Stimulated activated CD4-positive, alpha-beta T cell treated with anti-CD3 and anti-CD28 coated beads, Interleukin-1b, Interleukin-23, amount 100 ng/mL, for 48 hours (primary cell): ENCODE measurements at regions not wholly inside any gene's neighbourhood (a gene's known extent, or its start where the extent isn't known, plus 50 kb on each side); places are given as distances from the start of the nearest gene placed in this dataset.

ENCODE experiments used
- DNase-seq: peaks from one replicate; pipeline ENCODE4 v3.0.0-alpha.2; 2020

DNA sequence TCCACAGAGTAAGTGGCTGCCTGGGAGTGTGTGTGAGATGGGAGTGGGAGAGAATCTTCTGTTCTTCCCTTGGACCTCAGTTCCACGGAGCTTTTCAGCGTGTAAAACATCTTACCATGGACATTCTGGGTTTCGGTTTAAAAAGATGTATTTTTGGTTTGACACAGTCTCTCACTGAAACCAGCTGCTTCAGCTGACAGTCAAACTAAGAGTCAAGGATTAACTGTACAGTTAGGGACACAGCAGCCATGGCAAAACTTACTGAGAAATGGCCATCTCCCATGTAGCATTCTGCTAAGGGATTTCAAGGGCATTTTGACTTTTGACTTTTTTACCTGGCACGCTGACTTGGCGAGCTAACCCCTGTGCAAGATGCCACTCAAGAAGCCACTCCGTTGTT is 93.8 kb upstream of the IL12B start:
- DNase-seq = no peak

DNA sequence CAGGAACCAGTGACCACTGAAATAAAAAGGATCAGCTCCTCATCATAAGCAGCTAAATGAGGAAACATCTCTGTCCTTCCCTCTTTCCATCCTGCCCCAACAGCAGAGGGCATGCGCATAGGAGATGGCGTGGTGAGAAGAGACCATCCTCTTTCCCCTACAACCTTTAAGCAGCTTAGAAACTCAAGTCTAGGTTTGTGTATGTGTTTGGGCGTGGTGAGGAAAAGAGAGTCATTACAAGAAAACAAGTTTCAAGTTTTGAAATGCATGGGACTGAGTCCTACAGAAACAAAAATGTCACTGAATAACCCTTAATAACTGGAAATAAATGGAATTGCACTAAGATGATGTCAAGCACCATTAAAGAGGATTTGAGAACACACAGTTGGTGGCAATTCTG is 96.4 kb upstream of the IL12B start:
- no peak for DNase-seq

DNA sequence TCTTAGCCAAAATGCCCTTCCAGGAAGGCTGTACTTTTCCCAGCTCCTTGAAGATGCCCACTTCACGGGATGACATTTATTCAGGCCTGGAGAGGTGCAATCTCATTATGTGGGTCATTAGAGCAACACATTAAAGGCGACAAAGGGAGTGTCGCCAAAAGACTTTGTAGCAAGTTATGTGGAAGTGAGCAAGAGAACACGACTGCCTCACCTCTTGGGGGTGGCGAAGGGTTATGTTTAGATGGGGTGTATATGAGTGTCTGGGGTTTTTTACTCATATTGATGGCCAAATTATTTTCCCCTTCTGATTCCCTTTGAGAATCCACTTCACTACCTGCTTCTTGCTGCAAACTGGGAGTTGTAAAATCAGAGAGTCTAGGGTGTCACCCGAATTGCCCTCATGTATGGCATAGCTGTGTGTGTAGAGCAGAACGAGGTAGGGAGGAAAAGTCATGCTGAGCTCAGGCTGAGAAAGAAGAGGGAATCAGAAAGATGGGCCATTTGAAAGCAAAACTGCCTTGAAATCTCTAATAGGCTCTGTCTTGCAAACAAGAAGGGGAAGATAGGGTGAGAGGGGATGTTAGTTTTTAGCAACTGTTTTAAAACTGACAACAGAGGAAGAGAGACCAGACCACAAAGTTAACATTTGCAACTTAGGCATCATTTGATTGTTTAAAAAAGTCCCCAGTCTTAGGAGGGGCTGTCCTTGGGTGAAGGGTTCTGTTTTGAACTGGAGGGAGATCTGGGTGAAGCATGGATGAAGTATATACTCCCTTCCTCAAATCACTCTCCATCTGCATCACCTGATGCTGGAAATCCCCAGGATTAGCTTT is 97.1 kb upstream of the IL12B start:
- DNase-seq = no peak

DNA sequence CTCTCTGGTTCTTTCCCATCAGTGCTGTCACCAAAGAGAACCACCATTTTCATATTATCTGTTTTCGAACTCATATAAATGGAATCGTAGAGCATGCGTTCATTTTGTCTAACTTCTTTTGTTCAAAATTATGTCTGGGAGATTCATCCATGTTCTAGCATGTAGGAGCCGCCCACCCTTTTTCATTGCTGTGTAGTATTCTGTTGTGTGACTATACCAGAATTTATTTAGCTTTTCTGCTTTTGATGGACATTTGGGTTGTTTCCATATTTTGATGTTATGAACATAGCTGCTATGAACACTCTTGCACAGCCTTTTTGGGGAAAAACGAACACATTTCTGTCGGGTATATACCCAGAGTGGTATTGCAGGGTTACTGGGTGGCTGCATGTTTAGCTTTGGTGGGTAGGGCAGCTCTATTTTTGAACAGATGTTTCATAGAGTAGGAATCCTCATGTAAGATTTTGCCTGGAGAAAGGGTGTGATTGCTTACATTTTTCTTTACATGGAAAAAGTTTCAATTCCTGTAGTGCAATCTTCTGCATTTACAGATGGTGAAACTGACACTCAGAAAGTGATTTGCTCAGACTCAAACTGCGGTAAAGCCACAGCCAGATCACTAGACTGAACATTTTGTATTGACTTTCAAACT is 100.2 kb upstream of the IL12B start:
- DNase-seq = no peak

DNA sequence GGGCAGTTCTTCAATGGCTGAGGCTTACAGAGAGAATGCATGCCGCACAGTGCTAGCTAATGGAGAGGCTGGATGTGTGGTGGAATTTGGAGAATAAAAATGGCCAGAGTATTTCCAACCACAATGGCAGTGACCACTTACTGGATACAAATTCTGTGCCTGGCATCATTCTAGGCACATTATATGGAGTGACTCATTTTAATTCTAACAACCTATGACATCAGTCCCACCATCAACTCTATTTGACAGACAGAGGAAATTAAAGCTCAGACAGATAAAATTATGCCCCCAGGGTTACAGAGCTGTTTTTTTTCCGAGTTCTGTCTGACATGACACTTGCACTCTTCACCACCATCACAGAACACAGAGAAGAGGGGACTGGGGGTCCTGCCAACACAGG is 105.6 kb upstream of the IL12B start:
- no peak for DNase-seq

DNA sequence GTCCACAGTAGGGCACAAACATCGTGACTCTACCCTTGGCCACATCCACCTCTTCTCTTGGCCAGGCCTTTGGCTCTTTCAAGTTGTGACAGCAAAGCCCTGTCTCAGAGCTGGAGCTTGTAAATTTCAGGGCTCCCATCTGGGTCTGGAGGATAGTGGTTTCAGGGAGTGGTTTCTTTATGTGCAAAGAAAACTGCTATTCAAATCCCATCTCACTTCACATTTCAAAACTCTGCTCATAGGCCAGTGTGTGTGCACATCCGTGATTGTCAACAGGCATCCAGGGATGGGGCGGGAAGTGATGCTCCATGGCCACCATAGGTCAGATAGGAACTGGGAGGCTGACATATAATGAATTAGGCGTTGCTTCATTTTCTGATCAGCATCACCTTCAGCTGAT is 107.8 kb upstream of the IL12B start:
- DNase-seq = no peak

DNA sequence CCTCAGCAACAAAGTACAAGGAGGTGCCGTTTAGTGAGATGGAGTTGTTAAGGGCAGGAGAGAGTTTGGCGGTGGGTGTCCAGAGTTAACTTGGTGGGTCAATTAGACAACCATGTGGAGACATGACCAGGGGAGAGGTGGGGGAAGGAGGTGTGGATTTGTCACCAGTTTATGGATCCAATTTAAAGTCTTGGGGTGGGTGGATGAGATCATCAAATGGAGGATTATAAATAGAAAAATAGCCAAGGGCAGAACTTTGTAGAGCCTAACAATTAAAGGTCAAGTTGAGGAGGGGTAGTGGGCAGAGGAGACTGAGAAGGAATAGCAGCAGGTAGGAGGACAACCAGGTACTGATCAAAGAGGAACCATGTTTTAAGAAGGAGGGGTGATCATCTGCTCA is 108.7 kb upstream of the IL12B start:
- no peak for DNase-seq

DNA sequence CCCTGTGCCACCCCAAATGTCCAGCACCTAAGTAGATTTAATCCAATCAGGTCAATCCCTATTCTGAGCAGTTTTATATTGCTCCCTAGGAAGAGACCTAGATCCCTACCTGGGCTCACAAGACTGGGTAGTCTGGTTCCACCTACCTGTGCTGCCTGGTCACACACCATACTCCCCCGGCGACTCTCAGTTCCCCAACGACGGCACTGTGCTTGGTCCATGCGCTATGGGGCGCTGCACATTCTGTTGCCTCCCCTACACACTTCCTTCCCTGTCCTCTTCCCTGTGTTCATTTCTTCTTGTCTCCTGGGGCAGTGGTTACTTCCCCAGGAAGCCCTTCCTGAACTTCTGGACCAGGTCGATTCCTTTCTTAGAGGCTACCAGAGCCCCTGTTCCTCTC is 109.9 kb upstream of the IL12B start:
- no peak for DNase-seq

DNA sequence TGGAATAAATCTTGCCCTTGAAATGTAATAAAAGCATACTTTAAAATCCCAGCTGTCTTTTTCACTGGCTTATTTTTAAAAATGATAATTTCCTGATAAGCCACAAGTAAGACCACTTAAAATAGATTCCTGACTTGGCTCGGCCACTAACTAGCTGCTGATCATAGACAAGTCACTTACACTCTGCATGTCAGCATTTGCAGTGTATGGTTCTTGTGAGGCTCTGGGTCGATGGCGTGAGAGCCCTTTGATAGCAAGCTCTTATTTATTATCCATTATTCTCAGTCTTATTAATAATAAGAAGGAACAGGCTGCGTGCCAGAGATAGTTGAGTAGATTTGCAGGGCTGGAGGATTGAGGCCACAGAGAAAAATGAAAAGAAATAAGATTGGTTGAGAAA is 110.7 kb upstream of the IL12B start:
- no peak for DNase-seq

DNA sequence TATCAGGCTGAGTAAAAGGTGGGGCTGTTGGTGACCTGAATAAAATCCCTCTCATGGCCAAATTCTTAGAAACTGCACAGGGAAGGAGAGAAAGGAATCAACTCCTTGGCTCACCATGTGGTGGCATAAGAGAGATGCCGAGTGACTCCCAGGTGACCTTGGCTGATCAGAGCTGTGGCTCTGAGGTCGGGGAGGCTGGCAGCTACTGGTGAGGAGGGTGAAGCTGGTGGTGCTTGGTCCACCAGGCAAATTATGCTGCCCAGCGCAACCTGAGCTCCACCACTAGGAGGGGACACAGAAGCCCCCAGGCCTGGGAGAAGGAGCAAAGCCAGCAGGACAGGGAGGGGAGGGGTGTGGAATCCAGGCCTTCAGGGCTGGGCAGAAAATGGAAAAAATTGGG is 111.2 kb upstream of the IL12B start:
- no peak for DNase-seq

DNA sequence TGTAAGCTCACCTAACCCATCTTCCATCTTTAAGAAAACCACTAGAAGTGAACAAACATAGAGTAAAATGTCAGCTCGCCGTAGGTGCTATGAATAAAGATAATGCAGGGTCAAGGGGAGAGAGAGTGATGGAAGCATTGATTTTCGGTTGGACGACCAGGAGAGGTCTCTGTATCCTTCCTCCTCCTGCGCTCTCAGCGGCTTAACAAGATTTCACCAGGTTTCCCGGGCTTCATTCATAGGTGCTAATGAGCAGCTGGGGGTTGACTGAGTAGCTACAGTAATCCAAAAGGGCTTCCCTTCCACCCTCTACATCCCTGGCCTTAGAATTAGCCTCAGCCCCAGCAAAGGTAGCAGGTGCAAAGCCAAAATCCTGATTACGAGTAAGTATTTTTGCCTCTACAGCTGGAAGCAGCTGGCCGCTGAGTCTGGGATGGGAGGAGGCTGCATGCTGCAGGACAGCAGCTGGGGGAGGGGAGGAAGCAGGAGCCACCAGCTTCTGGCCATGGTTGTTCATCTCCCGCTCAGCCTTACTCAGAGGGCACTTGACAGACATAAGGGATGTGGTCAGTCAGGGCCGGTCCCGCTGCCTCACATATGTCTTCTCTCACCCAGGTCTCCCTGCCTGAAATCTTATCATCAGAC is 112.0 kb upstream of the IL12B start:
- no peak for DNase-seq

DNA sequence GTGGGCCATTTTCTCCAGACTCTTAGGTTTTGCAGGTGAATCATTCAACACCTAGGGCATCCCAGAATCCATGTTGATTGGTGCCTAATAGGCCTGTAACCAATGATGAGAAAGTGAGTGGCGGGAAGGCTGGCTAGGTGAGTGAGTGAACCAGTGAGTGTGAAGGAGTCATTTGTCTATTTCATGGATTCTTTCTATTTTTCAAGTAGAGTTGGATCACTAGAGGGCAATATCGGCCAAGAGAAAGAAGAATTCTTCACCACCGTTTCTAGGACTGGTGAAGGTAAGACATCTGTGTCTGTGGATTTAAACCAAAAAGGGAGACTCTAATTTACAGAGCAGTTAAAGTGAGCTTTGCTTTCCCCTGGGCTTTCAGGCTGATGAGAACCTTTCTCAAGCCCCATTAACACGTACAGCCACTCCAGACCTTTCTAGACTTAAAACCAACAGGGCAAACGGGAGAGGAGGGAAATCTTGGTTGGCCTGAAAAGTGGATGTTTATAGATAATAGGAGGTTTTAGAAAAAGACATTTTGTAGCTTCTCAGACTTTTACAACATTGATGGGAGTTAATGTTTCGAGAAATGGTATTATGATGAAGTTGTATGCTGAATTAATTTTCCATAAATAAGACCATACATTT is 114.3 kb upstream of the IL12B start:
- no peak for DNase-seq

DNA sequence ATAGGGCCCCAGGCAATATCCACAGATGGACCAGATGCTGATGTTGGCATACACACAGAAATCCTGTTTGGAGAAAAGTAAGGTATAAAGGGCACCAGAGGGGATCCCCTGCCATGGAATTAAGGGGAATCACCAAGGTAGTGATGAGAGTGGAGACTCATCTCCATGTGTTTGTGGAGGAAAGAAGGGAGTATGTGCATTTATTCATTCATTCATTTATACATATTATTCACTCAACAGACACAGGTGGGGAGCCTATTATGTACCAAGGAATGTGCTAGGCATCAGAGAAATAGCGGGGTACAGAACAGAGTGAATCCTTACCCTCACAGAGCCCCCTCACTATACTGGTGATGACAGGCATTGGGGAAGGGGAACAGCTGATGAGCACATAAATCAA is 116.8 kb upstream of the IL12B start:
- DNase-seq = no peak

DNA sequence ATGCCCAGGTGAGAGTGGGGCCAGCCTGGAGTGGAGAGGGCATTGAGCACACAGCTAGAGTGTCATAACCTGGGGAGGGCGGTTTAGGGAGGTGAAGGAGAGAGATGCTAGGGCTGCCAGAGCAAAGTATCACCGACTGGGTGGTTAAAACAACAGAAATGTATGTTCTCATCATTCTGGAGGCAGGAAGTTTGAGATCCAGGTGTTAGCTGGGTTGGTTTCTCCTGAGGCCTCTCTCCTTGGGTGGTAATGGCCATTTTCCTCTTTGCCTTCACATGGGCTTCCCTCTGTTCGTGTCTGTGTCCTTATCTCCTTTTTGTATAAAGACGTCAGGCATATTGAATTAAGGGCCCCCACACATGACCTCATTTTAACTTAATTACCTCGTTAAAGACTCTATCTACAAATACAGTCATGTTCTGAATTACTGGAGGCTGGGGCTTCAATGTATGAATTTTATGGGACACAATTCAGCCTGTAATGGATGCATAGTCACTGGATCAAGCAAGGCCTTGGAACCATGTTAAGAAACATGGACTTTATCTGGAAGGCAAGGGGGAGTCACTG is 118.6 kb upstream of the IL12B start:
- no peak for DNase-seq

DNA sequence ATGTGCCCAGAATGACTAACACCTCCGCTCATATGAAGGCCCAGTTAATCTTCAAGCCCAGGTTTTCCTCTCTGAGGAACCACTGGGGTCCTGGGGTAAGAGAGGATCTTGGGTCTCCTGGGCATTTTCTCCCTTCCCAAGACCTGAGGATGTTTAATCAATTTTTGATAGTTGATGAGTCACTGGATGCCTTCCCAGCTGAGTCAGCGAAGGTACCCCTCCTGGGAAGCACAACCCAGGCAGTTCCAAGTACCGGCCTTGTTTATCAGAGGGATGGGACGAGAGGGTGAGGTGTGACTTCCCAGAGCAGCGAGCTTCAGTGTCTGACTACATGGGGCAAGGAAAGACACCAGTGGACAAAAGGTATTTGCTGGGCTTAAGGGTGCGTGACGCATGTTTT is 119.6 kb upstream of the IL12B start:
- no peak for DNase-seq

DNA sequence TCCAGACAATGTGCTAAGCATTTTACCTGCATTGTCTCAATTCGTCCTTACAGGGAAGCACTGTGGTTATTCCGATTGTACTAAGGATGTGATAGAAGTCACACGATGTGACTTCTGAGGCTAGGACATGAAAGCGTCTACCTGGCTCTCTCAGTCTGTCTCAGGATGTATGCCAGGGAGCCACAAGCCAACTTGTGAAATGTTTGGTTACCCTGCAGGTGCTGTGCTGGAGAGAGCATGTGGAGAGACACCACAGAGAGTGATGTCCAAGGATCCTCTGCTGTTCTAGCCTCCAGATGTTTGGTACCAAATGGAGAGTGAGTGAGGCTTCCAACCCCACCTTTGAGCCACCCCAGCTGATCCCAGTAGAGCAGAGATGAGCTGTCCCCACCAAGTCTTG is 120.1 kb upstream of the IL12B start:
- no peak for DNase-seq

DNA sequence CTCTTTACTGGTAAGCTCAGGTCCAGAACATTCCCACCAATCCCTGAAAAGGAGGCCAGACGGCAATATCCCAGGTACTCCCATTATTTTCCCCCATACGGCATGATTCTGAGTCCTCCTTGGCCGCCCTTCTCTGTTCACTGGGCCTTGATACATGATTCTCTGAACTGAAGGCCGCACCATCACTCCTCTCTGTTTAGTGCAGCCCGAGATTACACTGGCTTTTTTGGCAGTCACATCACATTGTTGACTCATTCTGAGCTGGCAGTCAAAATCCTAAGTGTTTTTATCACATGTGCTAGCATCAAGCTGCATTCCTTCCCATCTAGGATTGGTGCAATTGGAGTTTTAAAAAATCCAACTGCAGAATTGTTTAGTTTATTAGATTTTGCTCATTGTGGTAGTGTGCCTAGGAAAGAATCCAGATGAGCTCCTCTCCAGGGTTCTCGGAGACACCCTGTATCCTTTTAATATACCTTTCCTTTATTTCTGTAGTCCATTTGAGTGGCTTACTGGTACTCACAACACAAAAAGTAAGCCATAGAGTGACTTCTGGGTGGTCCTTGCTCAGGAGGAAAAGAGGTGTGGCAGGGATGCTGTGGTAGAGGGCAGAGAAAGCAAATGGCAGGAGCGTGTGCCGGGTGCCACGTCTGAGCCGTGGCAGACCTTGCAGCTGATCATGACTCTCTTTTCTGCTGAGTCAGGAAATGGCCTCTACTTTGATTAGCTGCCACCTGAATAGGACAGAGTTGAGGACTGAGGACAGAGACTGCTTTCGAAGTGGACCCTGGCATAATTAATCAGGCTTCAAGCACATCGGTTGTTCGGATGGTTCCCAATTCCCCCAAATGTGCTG is 121.1 kb upstream of the IL12B start:
- no peak for DNase-seq

DNA sequence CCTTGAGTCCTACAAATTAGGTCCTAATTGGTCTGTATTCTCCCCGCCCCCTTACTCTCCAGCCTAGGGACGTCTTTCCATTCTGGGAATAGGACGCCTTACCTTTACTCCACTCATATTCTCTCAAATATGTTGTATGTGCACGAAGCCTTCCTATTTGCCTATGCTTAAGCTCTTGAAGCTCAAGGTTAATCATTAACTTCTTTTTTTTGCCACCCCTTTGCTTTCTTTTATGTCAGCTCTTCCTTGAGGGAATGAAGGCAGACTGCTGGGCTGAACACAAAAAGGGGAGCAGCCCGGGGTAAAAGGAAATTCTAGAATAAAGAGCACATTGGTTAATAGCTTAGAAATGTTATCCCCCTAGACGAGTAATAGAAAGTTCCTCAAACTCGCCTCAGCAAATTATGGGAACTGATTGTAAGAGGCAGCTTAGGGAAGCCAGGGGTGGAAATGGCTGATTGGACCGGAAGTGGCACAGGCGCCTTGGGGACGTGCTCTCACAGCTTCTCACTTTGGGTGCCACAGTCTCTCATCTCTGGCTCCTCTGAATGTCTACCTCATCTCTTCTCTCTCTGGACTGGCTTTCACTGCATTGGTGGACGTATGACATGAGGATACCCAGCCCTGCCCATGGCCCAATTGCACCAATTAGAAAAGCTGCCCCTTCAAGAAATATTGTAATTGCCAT is 122.3 kb upstream of the IL12B start:
- no peak for DNase-seq

DNA sequence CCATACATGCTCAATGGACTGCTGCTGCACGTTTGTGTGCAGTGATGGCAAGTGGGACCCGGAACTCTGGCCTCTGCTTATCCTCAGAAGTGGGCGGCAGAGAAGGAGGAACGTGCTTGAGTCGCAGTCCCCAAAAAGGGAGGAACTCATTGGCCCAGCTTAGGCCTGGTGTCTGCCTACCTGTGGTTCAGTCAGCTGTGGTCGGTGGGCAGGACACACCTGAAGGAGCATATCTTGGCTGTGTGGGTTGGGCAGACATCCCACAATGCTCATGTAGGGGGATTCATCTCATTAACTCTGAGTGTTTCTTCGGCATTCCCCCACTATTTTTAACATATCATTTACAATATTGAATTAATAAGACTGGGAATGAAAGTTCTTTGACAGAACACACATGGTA is 122.9 kb upstream of the IL12B start:
- DNase-seq = no peak

DNA sequence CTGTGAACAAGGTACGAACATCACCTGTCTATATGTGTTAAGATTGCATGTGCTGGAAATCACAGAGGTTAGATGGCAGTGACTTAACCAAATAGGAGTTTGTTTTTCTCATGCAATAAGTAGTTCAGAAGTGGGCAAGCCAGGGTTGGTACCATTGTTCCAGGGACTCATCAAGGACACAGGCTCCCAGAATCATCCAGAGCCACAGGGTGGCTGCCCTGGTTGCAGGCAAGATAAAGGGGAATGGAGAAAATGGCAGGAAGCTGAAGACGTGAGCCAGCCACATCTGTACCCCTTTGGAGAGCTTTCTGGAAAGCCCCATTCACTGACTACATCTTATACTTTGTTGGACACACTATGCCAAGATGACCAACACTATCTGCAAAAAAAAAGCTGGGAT is 126.0 kb upstream of the IL12B start:
- no peak for DNase-seq

DNA sequence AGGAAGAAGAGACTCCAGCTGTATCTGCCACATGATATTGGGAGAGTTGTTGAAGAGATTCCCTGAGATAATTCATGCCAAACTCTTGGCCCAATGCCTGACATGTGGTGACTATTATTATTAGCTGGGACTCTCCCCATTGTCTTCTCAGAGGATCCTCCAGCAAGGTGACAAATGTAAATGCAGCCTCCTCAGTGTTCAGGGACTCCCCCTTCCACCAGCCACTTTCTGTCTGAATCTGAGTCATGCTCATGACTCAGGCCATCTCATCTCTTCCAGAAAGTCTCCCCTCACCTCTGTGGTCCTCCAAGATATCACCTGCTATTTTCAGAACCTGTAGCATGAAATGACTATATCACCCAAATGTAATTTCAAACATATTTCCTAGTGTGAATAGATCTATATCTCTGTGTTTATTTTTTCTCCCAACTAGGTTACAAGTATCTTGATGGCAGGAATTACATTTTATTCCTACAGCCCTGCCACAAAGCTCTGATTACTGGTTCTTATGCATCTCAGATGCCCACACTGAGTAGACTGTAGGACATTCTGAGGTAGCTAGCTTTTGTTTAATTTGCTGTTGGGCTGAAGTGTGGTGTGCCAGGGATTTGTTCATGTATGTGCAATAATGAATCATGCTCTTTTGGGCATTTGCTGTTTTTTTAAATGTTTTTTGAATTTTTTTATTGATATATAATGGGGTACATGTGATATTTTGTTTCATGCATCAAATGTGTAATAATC is 126.6 kb upstream of the IL12B start:
- DNase-seq = peak; percentile 79
